K562 (cell line): ENCODE measurements at regions not wholly inside any gene's neighbourhood (a gene's known extent, or its start where the extent isn't known, plus 50 kb on each side); places are given as distances from the start of the nearest gene placed in this dataset.

ENCODE experiments used
- CTCF ChIP-seq, 3 experiments: IDR thresholded peaks in 2 of 3; conservative IDR thresholded peaks in 1 of 3; 2 replicates each; pipeline ENCODE4 v1.5.1; 2011 to 2012; ENCODE audit warnings: low read length in 3 of 3, mild to moderate bottlenecking in 3 of 3, control low read depth in 2 of 3, improper control_type of control experiment in 1 of 3, inconsistent platforms in 1 of 3, low read depth in 1 of 3, mixed read lengths in 1 of 3, moderate library complexity in 1 of 3; ENCODE audit not compliant: insufficient read depth in 2 of 3
- EZH2 ChIP-seq: IDR thresholded peaks from 2 replicates; pipeline ENCODE4 v1.6.1; 2012; ENCODE audit warnings: low read depth, mild to moderate bottlenecking, inconsistent platforms, low read length, borderline replicate concordance
- PBX2 ChIP-seq, 2 experiments: IDR thresholded peaks in 1 of 2; conservative IDR thresholded peaks in 1 of 2; 2 replicates each; pipeline ENCODE4 v1.6.1; 2016; ENCODE audit warnings: low read depth in 2 of 2, mild to moderate bottlenecking in 1 of 2, missing compliant biosample characterization in 1 of 2, missing genetic modification characterization in 1 of 2, moderate library complexity in 1 of 2
- PKNOX1 ChIP-seq: fragments of 450-650 bp; IDR thresholded peaks from 2 replicates; pipeline ENCODE4 v1.6.1; 2016
- POLR2A ChIP-seq: fragments of 450-650 bp; conservative IDR thresholded peaks from 2 replicates; pipeline ENCODE4 v1.6.1; 2016
- RAD21 ChIP-seq, 2 experiments: fragments of 250-450 bp in 1 of 2; fragments of 450-650 bp in 1 of 2; sonication (Bioruptor Pico) in 1 of 2; formaldehyde crosslinking in 1 of 2; IDR thresholded peaks in 1 of 2; conservative IDR thresholded peaks in 1 of 2; 2 replicates each; pipeline versions ENCODE4 v1.4.0 to v1.8.0; 2020 to 2022; ENCODE audit warnings: mild to moderate bottlenecking in 2 of 2, moderate library complexity in 1 of 2
- TRIM24 ChIP-seq, 2 experiments: fragments of 450-650 bp; IDR thresholded peaks; 2 replicates each; pipeline ENCODE4 v1.6.1; 2016
- ZBTB43 ChIP-seq: sonication (generic); formaldehyde crosslinking; IDR thresholded peaks from 2 replicates; pipeline ENCODE4 v1.8.0; 2023; ENCODE audit warnings: mild to moderate bottlenecking, missing genetic modification reagents
- ZBTB49 ChIP-seq: sonication (generic); formaldehyde crosslinking; IDR thresholded peaks from 2 replicates; pipeline ENCODE4 v1.8.0; 2022; ENCODE audit warnings: missing genetic modification reagents, mild to moderate bottlenecking, borderline replicate concordance
- ZFP30 ChIP-seq: fragments of 250-450 bp; sonication (Bioruptor Pico); IDR thresholded peaks from 2 replicates; pipeline ENCODE4 v1.8.0; 2022; ENCODE audit warnings: moderate library complexity, mild to moderate bottlenecking, inconsistent platforms, borderline replicate concordance

- no peak for TF ChIP-seq RAD21 (CRISPR knock-in tag; conservative IDR thresholded peaks at IDR 0.05 in 1 of 2, IDR thresholded peaks at IDR 0.05 in 1 of 2)
- TF ChIP-seq TRIM24 (IDR thresholded peaks at IDR 0.05), result no peak
- no peak for TF ChIP-seq ZBTB43 (CRISPR knock-in tag)
- no peak for TF ChIP-seq CTCF (IDR thresholded peaks at IDR 0.05 in 2 of 3, conservative IDR thresholded peaks at IDR 0.05 in 1 of 3; ENCODE audit: insufficient read depth in 2 of 3, low read depth in 1 of 3, low read length in 3 of 3)
- TF ChIP-seq PBX2 (CRISPR knock-in tag; IDR thresholded peaks at IDR 0.05; ENCODE audit: low read depth), result no peak
- TF ChIP-seq PBX2 (tag; conservative IDR thresholded peaks at IDR 0.05; ENCODE audit: low read depth), result no peak
- no peak for TF ChIP-seq ZFP30
- no peak for TF ChIP-seq PKNOX1
- TF ChIP-seq POLR2A, result no peak
- TF ChIP-seq ZBTB49 (CRISPR knock-in tag), result no peak
- TF ChIP-seq EZH2, result no peak
Observed at GRCh38 chr9:129446828-129447550, 173.9 kb downstream of the C9orf50 start.
